Mesenteric fat pad (tissue), 1 donor: ENCODE measurements at regions not wholly inside any gene's neighbourhood (a gene's known extent, or its start where the extent isn't known, plus 50 kb on each side); places are given as distances from the start of the nearest gene placed in this dataset.
"Not testable (repeated sequence)": the region's sequence is repeated elsewhere in the genome, so short reads cannot be mapped to it uniquely, and the experiment has no call there.

Experiments
- DNase-seq: peaks from one replicate; pipeline ENCODE4 v3.0.0-alpha.2; 2020; ENCODE audit warnings: low spot score
- donor health status: DM: yes; HTN: yes; CAD: no.

- DNase-seq = no peak
Measured at GRCh38 chr5:15344954-15345353, 155.0 kb upstream of the FBXL7 start.

- DNase-seq = no peak
Measured at GRCh38 chr5:15338546-15338945, 161.4 kb upstream of the FBXL7 start.

DNA sequence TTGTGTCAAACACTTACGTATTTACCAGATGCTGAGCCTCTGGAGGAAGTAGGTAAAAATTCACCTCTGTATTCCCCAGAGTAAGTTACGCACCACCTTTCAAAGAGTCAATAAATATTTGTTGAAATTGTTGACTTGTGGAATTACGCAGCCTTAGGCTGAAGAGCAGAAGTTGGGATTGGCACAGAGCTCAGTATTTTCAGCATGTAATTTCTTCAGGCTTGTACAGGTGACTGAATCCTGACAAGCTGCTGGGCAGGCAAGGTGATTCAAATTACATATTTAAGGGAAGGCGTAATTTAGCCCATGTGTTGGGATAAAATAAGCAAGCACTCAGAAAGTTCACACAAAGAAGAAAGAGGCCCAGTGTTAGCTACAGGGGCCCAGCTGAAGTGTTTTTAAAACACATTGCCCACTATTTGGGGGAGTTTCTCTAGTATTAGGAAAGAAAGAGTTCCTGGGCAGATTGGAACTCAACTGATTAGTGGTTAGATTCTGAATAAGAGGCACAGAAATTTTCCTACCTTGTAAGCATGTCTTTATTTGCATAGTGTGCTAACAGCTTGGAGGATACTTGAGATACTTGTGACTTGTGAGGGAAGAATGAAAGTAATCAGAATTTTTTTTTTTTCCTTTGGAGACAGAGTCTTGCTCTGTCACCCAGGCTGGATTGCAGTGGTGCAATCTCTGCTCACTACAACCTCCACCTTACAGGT, 165.3 kb upstream of the FBXL7 start:
- DNase-seq = no peak

DNA sequence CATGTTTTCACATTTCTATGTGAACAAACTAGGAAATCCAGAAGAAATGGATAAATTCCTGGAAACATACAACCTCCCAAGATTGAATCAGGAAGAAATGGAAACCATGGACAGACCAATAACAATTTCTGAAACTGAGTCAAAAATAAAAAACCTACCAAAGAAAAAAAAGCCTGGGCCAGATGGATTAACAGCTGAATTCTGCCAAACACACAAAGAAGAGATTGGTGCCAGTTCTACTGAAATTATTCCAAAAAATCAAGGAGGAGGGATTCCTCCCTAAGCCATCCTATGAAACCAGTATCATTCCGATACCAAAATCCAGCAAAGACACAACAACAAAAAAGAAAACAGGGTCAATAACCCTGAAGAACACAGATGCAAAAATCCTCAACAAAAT, 166.9 kb upstream of the FBXL7 start:
- DNase-seq = no peak

DNA sequence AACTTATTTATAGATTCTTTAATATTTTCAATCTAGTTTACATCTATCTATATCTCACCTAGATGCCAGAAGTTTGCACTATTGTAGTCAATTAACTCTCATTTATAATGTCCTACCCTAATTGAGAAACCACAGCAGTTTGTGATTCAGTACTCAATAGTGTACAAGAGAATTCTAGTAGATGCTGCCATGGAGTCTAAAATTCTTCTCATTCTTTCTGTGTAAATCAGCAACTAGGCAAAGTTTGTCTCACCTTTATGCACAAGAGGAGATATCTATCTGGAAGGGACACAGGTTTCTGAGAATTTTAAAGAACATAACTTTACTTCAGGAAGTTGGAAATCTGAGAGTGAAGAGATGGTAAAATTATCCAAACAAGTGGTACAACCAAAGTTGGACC, 173.0 kb upstream of the FBXL7 start:
- no peak for DNase-seq

GRCh38 chr5:15326471-15326870, 173.5 kb upstream of the FBXL7 start:
- no peak for DNase-seq

- DNase-seq = no peak
Measured at GRCh38 chr5:15322421-15322820, 177.6 kb upstream of the FBXL7 start.

DNA sequence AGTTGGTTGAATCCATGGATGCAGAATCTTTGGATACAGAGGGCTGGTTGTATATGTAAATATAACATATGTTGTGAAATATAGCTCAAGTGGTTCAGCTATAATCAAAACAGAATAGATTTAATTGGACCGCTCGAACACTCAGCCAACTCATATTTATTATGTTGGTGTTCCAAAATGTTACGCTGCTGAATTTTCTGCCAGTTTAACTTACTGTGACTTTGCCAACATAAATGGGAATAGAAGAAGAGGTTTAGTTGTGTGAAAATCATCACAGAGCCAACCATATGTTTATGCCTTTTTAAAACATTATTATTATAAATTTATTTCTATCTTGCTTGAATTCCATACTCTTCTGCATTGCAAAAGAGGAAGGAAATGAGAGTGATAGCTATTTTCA, 178.2 kb upstream of the FBXL7 start:
- no peak for DNase-seq

GRCh38 chr5:15320871-15321270, 179.1 kb upstream of the FBXL7 start:
- DNase-seq = no peak

DNA sequence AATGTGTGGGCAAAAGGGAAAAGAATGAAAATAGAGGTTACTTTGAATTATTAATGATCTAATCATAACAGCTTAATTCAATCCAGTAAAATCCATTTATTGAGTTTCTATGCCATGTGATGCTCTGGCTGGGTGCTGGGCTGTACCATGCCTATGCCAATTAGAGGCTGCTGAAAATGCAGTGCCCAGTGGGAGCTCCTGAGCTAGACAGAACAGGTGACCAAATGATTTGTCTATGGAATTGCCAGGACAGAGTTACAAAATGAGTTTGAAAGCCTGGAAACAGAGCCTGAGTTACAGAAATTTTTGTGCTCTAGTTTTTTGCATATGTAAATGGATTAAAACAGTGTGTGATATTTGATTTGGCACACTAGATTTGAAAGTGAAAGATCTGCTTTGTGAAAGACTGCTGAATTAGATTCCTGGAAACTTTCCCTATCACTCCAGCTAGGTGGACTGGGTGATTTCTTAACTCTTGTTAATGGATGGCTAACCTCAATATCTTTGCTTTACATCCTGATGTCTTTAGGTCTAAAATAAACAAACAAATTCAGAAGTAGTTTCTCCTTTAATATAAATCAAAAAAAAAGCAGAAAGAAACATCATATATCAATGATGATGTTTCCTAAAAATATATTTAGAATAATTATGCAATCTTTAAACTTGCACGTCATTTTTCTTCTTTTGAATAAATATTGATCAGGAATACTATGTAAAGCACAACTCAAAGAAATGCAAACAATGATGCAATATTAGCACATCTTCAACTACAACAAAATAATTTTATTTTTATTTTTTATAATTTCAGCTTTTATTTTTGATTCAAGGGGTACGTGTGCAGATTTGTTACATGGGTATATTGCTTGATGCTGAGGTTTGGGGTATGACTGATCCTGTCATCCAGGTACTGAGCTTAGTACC, 194.8 kb upstream of the FBXL7 start:
- DNase-seq = no peak

- DNase-seq = no peak
Measured at GRCh38 chr5:15304066-15304731, 195.8 kb upstream of the FBXL7 start.

DNA sequence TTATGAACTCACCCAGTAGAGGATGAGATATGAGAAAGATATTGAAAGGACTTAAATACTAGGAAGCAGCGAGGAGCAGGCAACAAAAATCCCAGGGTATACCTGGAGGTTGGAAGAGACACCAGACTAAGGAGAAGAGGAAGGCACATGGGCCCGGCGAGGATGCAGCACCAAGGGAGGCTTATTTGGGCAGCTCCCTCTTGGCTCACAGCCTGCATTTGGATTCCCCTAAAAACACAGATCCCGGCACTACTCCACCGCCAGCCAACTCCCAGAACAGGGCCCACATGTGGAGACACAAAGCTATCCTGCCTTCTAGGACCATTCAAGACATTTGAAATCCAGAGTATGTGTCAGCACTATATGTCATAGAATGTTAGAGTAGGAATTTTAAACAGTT, 199.8 kb upstream of the FBXL7 start:
- DNase-seq = no peak

GRCh38 chr5:15290953-15291352, 209.0 kb upstream of the FBXL7 start:
- DNase-seq = no peak

DNA sequence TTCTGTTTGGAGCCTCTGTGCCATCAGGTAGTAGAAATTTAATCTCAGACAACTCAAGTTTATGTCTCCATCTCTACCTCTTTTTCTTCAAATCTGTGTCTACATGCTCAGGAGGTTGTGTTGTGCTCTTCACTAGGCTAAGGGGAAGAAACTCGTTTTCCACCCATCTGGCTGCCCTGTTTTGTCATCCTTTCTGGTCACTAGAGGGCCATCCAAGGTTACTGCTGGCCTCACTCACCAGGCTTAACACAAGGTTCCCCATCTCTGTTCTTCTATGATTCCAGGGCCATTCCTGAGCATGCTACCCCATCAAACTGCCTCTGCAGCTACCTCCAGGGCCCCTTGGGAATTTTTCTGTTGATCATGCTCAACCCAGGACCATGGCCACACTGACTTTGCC, 213.3 kb upstream of the FBXL7 start:
- no peak for DNase-seq

- DNase-seq = no peak
Measured at GRCh38 chr5:15285901-15286583, 213.9 kb upstream of the FBXL7 start.

DNA sequence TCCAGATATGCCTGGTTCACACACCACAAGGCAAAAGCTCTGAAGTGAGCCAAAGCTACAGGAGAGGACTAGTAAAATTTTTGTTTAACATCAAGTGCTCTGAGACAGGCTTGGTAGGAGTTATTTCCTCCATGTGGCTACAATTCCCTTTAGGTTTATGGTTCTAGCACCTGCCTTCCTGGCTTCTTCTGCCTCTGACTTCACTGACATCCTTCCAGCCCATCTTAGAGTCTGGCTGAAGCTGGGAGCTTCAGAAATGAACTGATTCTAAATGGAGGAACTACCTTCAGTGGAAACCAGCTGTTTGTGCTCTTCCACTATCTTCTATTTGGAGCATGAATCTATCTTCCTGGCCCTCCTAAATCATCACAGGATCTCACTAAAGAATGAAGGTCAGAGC, 215.3 kb upstream of the FBXL7 start:
- no peak for DNase-seq

DNA sequence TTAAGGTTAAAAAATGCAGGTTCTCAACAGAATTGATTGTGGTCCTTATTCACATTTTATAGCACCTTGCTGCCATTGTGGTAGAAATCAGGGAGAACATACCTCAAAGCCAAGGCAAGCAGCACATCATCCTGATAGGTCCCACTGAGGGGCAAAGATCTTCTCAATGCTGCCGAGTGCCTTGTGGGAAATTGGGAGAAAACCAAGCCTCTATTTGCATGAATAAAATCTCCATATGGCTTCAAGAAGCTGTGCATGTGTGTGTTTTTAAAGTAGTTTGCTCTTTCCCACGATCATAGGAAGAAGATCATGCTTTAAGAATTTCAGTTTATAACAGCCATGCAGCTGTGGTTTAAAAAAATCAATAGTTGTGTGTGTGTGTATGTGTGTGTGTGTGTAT, 216.9 kb upstream of the FBXL7 start:
- no peak for DNase-seq

- DNase-seq = no peak
Measured at GRCh38 chr5:15282611-15283010, 217.4 kb upstream of the FBXL7 start.

DNA sequence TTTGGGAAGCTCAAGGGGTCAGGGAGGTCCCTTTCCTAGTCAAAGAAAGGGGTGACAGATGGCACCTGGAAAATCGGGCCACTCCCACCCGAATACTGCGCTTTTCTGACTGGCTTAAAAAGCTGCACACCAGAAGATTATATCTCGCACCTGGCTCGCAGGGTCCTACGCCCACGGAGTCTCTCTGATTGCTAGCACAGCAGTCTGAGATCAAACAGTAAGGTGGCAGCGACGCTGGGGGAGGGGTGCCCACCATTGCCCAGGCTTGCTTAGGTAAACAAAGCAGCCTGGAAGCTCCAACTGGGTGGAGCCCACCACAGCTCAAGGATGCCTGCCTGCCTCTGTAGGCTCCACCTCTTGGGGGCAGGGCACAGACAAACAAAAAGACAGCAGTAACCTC, 228.4 kb upstream of the FBXL7 start:
- DNase-seq = not testable (repeated sequence)

- no peak for DNase-seq
Measured at GRCh38 chr5:15267966-15268365, 232.0 kb upstream of the FBXL7 start.

DNA sequence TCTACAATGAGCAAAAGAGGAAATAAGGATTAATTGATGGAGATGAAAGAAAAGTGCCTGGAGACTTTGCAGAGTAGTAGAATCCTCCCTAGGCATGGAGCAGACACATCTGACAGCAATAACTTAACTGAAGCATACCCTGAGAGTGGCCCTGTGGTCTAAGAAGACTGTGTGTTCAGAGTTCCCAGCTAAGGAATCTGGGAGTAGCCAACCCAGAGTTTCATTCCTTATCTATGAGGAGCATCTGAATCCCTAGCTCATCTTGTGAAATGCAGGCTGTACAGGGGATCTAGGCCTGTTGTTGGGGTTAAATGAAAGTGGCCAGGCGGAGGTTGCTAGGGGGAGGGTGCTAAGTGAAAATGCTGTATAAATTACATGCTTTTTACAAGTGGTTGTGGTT, 233.1 kb upstream of the FBXL7 start:
- DNase-seq = no peak

DNA sequence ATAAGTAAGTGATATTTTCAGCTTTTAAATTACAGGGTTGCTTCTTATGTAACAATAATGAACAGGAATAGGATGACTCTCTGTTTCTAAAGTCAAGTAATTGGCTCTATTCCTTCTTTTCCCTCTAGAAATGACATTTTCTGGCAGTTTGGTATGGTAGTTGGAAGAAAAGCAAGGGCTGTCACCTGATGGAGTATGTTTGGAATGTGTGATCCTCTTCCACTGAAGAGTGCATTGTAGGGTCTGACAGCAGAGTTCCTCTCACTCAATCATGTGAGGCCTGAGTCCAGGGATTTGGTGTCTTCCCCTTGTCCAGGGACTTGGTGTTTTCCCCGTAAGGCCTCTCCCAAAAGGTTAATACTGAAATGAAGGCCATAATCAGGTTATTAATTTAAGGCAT, 233.8 kb upstream of the FBXL7 start:
- DNase-seq = no peak
